GM08714 (cell line): ENCODE measurements at regions not wholly inside any gene's neighbourhood (a gene's known extent, or its start where the extent isn't known, plus 50 kb on each side); places are given as distances from the start of the nearest gene placed in this dataset.

Experiments used
- H3K4me3 ChIP-seq: fragments of 200-500 bp; sonication (Bioruptor generic); 2 replicates; pipeline ENCODE4 v1.5.1; 2014; ENCODE audit warnings: mild to moderate bottlenecking, low read length, inconsistent platforms
- ZNF274 ChIP-seq: IDR thresholded peaks from 2 replicates; pipeline ENCODE4 v1.6.1; 2012; ENCODE audit warnings: mild to moderate bottlenecking, low read depth, low read length

DNA sequence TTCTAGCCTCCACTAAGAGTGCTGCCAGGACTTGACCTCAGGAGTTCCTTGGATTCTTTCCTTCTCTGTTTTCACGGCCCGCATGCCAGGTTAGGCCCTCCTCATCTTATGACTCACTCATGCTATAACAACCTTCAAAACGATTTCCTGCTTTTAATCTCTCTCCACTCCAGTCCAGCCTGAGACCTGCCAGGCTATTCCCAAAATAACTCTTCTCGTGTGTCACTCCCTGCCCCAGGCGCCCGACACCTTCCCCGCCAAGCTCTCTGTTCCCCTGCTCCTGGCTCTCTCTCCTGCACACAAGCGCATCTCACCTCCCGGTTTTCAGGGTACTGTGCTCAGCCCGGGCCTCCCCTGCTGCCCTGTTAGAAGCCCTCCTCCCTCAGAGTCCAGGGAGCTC is 64.1 kb upstream of the RPS6KA2 start:
- H3K4me3 ChIP-seq: no peak overlapping the region

GRCh38 chr6:166689687-166690086 is 62.6 kb upstream of the RPS6KA2 start:
- no peak overlapping the region for H3K4me3 ChIP-seq
- no peak for TF ChIP-seq ZNF274

More for the DNA sequence above, 64.1 kb upstream of the RPS6KA2 start:
- no peak for TF ChIP-seq ZNF274

DNA sequence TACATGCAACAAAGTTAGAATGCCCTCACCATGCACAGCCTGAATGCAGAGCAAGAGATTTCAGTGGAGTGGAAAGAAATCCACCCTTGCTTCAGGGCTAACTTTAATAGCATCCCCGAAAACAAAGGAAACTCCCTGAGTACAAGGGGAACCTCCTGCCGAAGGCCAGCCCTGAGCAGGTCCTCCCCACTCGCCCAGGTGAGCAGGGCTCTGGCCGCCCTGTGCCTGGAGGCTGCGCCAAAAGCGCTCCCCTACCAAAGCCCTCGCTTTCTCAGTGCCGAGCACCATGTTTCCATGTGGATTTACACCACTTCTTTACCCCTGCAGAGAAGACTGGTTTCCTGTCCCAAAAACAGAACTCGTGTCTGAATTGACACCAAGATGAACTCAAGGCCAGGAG is 61.9 kb upstream of the RPS6KA2 start:
- H3K4me3 ChIP-seq: no peak overlapping the region
- TF ChIP-seq ZNF274: no peak

DNA sequence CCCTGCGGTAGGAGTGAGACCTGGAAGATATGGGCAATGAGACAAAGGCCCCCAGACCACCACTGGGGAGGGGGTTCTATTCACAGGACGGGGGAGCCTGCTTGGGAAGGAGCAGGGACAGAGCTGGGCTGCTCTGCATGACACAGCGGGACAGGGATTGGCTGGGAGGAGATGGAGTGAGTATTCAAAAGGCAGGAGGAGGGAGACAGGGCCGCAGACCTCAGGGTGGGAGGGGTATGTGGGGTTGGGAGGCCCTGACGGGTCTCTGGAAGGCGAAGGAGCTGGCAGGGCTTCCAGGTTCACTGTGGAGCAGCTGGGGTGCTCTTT is 60.8 kb upstream of the RPS6KA2 start:
- no peak for TF ChIP-seq ZNF274

GRCh38 chr6:166687070-166687878 is 60.2 kb upstream of the RPS6KA2 start:
- no peak for TF ChIP-seq ZNF274
- H3K4me3 ChIP-seq: no peak overlapping the region

More for the DNA sequence above, 60.8 kb upstream of the RPS6KA2 start:
- no peak overlapping the region for H3K4me3 ChIP-seq

- no peak overlapping the region for H3K4me3 ChIP-seq
- TF ChIP-seq ZNF274: no peak
Measured at GRCh38 chr6:166686317-166686716, 59.3 kb upstream of the RPS6KA2 start.

- H3K4me3 ChIP-seq: no peak overlapping the region
- TF ChIP-seq ZNF274: no peak
Measured at GRCh38 chr6:166684866-166685265, 57.8 kb upstream of the RPS6KA2 start.

DNA sequence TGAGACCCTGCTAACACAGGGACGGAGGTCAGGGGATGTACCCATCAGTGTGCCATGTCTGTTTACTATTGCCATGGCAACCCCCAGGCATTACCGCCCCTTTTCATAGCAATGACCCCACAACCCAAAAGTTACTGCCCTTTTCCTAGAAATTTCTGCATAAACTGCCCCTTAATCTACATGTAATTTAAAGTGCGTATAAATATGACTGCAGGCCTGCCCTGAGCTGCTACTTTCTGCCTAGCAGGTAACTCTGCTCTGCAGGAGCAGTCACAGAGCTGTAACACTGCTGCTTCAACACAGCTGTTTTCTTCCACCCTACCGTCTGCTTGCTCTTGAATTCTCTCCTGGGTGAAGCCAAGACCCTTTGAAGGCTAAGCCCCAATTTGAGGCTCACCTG is 57.1 kb upstream of the RPS6KA2 start:
- no peak overlapping the region for H3K4me3 ChIP-seq
- TF ChIP-seq ZNF274: no peak

GRCh38 chr6:166683477-166683876 is 56.4 kb upstream of the RPS6KA2 start:
- H3K4me3 ChIP-seq: no peak overlapping the region
- TF ChIP-seq ZNF274: no peak

GRCh38 chr6:166679566-166679965 is 52.5 kb upstream of the RPS6KA2 start:
- no peak overlapping the region for H3K4me3 ChIP-seq
- TF ChIP-seq ZNF274: no peak

DNA sequence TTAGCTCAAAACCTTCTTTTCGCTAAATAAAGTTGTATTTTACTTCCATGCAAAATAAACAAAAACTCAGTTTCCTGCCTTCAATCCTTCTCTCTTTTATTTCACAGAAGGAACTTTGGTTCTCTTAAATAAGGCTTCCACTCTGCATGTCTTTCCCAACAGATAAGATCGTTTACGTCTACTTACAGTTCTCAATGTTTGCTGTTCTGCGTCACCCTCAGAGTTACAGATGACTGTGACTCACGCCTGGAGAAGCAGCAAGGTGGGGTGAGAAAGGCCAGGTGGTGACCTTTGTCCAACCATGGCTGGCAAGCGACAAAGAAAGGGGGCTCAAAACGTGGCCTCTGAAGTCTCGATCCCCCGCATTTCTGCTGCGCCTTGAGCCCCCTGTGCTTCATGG is 51.4 kb upstream of the RPS6KA2 start:
- no peak for TF ChIP-seq ZNF274
- H3K4me3 ChIP-seq: no peak overlapping the region

GRCh38 chr6:166677941-166678340 is 50.9 kb upstream of the RPS6KA2 start:
- TF ChIP-seq ZNF274: no peak
- no peak overlapping the region for H3K4me3 ChIP-seq
